Sigmoid colon (tissue), 6 donors: ENCODE measurements at regions not wholly inside any gene's neighbourhood (a gene's known extent, or its start where the extent isn't known, plus 50 kb on each side); places are given as distances from the start of the nearest gene placed in this dataset.

ENCODE experiments used
- DNase-seq: peaks from one replicate; pipeline ENCODE4 v3.0.0-alpha.2; 2019
- H3K27ac ChIP-seq, 4 donors: fragments of 200-600 bp; sonication (generic); one replicate each; pipeline ENCODE4 v1.5.1; 2016 to 2019; ENCODE audit warnings: mild to moderate bottlenecking in 1 of 4
- H3K27me3 ChIP-seq, 3 donors: fragments of 200-600 bp; sonication (generic); one replicate each; pipeline ENCODE4 v1.5.1; 2019; ENCODE audit warnings: mild to moderate bottlenecking in 1 of 3
- H3K36me3 ChIP-seq, 4 donors: fragments of 200-600 bp; sonication (generic); one replicate each; pipeline ENCODE4 v1.5.1; 2016 to 2019
- H3K4me1 ChIP-seq, 4 donors: fragments of 200-600 bp; sonication (generic); one replicate each; pipeline ENCODE4 v1.5.1; 2017 to 2019
- H3K4me3 ChIP-seq, 4 donors: fragments of 200-600 bp; sonication (generic); one replicate each; pipeline ENCODE4 v1.5.1; 2017 to 2019; ENCODE audit warnings: mild to moderate bottlenecking in 2 of 4, moderate library complexity in 1 of 4
- H3K9me3 ChIP-seq, 4 donors: fragments of 200-600 bp in 3 of 4; sonication (generic) in 3 of 4; one replicate each; pipeline versions ENCODE4 v1.5.1 to v1.6.1; 2013 to 2019
- CTCF ChIP-seq, 4 experiments: fragments of 450-650 bp in 3 of 4; fragments of 200-600 bp in 1 of 4; IDR thresholded peaks; one replicate each; pipeline ENCODE4 v1.5.1; 2016 to 2019; ENCODE audit warnings: antibody characterized with exemption in 4 of 4, mild to moderate bottlenecking in 3 of 4, moderate library complexity in 2 of 4
- EP300 ChIP-seq, 4 donors: sonication (generic); formaldehyde crosslinking; IDR thresholded peaks; one replicate each; pipeline ENCODE4 v1.6.1; 2017; ENCODE audit warnings: antibody characterized with exemption in 4 of 4
- POLR2A ChIP-seq, 2 donors: fragments of 450-650 bp; IDR thresholded peaks; one replicate each; pipeline ENCODE4 v1.6.1; 2016; ENCODE audit warnings: antibody characterized with exemption in 2 of 2, mild to moderate bottlenecking in 2 of 2, moderate library complexity in 2 of 2
- POLR2AphosphoS5 ChIP-seq, 4 donors: sonication (generic); formaldehyde crosslinking; IDR thresholded peaks; one replicate each; pipeline ENCODE4 v1.6.1; 2017; ENCODE audit warnings: antibody characterized with exemption in 4 of 4
- WGBS, 2 donors: extraction: QIAGEN DNeasy Blood & Tissue Kit; methylation state at CpG; one replicate each; pipeline ENCODE4 v1.1.7; 2013; 5-methylcytosine and 5-hydroxymethylcytosine counted together
- intact Hi-C: fragments of 100-400 bp; cut with DNase I; formaldehyde crosslinking; loops from one replicate; pipeline ENCODE4 v1.15.1; 2023
- donor health status: healthy with polysubstance abuse.
- donor health status: healthy.

GRCh38 chr2:181778621-181779201 is 98.4 kb upstream of the NEUROD1 start:
- DNase-seq, result no peak
- peak overlapping the region in 2 of 4 donors; percentile 11 to 38 for H3K27ac ChIP-seq
- no peaks in the 10 kb centered on the region for H3K27me3 ChIP-seq
- peaks cover 0 to 9% (median 3%) of the 10 kb centered on the region in 4 donors for H3K4me1 ChIP-seq
- no peak overlapping the region for H3K4me3 ChIP-seq
- no peaks in the 10 kb centered on the region for H3K9me3 ChIP-seq
- no peak for TF ChIP-seq POLR2AphosphoS5 (IDR thresholded peaks at IDR 0.05)
- no peak for TF ChIP-seq POLR2A (IDR thresholded peaks at IDR 0.05)
- TF ChIP-seq CTCF (IDR thresholded peaks at IDR 0.05), result no peak
- no peak for TF ChIP-seq EP300 (IDR thresholded peaks at IDR 0.05)
- no peaks in the 10 kb centered on the region for H3K36me3 ChIP-seq
- 49 to 72% methylated on average over 2 of the region's 2 CpGs for WGBS, 2 donors
- intact Hi-C loops, result no loop called here

- H3K36me3 ChIP-seq, result no peaks in the 10 kb centered on the region
- TF ChIP-seq CTCF (IDR thresholded peaks at IDR 0.05) (no peak), POLR2AphosphoS5 (IDR thresholded peaks at IDR 0.05) (no peak), EP300 (IDR thresholded peaks at IDR 0.05) (no peak), POLR2A (IDR thresholded peaks at IDR 0.05) (no peak)
- H3K4me3 ChIP-seq, result no peak overlapping the region
- no peaks in the 10 kb centered on the region for H3K9me3 ChIP-seq
- peaks cover 0 to 9% (median 3%) of the 10 kb centered on the region in 4 donors for H3K4me1 ChIP-seq
- DNase-seq, result no peak
- no peaks in the 10 kb centered on the region for H3K27me3 ChIP-seq
- intact Hi-C loops, result no loop called here
- peak overlapping the region in 3 of 4 donors; percentile 11 to 39 (median 38) for H3K27ac ChIP-seq
- 71 to 78% methylated on average over 2 of the region's 2 CpGs for WGBS, 2 donors
Observed at GRCh38 chr2:181779288-181780021, 99.1 kb upstream of the NEUROD1 start.

GRCh38 chr2:181780047-181780651 is 99.8 kb upstream of the NEUROD1 start:
- Histone ChIP-seq H3K27ac (peak overlapping the region in 3 of 4 donors; percentile 11 to 39 (median 38)), H3K4me3 (no peak overlapping the region), H3K36me3 (no peaks in the 10 kb centered on the region), H3K9me3 (no peaks in the 10 kb centered on the region), H3K4me1 (peaks cover 0 to 9% (median 3%) of the 10 kb centered on the region in 4 donors), H3K27me3 (no peaks in the 10 kb centered on the region)
- TF ChIP-seq CTCF (IDR thresholded peaks at IDR 0.05) (no peak), POLR2AphosphoS5 (IDR thresholded peaks at IDR 0.05) (no peak), POLR2A (IDR thresholded peaks at IDR 0.05) (no peak), EP300 (IDR thresholded peaks at IDR 0.05) (no peak)
- 60% methylated on average over 1 of the region's 1 CpG for WGBS, 2 donors
- intact Hi-C loops, result no loop called here
- DNase-seq, result peak; percentile 69

- intact Hi-C loops, result no loop called here
- H3K36me3 ChIP-seq, result no peaks in the 10 kb centered on the region
- no peaks in the 10 kb centered on the region for H3K27me3 ChIP-seq
- H3K4me1 ChIP-seq, result peaks cover 0 to 9% (median 3%) of the 10 kb centered on the region in 4 donors
- H3K4me3 ChIP-seq, result no peak overlapping the region
- TF ChIP-seq POLR2A (IDR thresholded peaks at IDR 0.05) (no peak), CTCF (IDR thresholded peaks at IDR 0.05) (no peak)
- H3K9me3 ChIP-seq, result no peaks in the 10 kb centered on the region
- no peak for DNase-seq
- H3K27ac ChIP-seq, result peak overlapping the region in 1 of 4 donors; percentile 15
Observed at GRCh38 chr2:181780657-181781056, 100.3 kb upstream of the NEUROD1 start.
